NCI-H82 treated with DMSO at 0.1 percent for 48 hours (cell line): ENCODE measurements at regions not wholly inside any gene's neighbourhood (a gene's known extent, or its start where the extent isn't known, plus 50 kb on each side); places are given as distances from the start of the nearest gene placed in this dataset.
"Not testable (repeated sequence)": the region's sequence is repeated elsewhere in the genome, so short reads cannot be mapped to it uniquely, and the experiment has no call there.

Source experiments
- DNase-seq: peaks from one replicate; lab custom pipeline; 2025; ENCODE audit not compliant: unreplicated experiment; lab: John Stamatoyannopoulos, UW

- DNase-seq: no peak
Measured at GRCh38 chr3:90180543-90180942, 1073.1 kb downstream of the EPHA3 start.

- DNase-seq: peak; percentile 12
Measured at GRCh38 chr3:90182291-90182976, 1075.0 kb downstream of the EPHA3 start.

DNA sequence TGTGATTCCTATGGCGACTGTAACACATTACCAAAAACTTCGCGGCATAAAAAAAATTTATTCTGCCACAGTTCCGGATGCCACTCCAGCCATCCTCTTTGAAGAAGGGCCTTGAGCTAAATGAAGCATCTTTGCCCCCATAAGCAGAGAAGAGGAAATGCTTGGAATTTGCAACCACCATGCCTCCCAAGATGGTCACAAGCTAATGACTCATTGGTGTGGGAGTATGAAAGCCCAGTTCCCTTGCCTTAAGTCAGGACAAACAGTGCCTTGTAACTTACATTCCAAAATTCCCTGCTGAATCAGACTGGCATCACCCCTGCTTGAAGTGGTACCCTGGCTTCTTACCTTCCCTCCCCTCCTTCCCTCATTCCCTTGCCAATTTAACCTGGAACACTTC lies 1077.4 kb downstream of the EPHA3 start:
- DNase-seq: no peak

GRCh38 chr3:90197383-90197782 lies 1090.0 kb downstream of the EPHA3 start:
- DNase-seq: not testable (repeated sequence)

DNA sequence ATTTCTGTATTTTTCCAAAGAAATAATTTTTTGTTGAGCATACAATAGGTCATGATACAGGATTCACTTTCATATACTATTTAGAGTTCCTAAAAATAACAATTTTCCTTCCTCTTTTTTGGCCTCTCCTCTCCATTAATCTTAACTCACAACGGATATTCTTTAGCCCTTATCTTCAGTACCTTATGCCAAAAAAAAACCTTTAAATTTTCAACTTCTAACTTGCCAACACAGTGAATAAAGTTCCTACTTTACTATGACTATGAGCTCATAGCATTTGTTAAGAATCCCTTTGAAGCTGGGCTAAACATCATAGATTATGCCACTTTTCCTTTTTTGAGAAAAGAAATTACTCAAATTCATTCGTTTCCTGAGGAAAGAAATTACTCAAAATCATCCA lies 1095.5 kb downstream of the EPHA3 start:
- DNase-seq: not testable (repeated sequence)

- not testable (repeated sequence) for DNase-seq
Measured at GRCh38 chr3:90206482-90206881, 1099.1 kb downstream of the EPHA3 start.

- not testable (repeated sequence) for DNase-seq
Measured at GRCh38 chr3:90207353-90208097, 1100.1 kb downstream of the EPHA3 start.

DNA sequence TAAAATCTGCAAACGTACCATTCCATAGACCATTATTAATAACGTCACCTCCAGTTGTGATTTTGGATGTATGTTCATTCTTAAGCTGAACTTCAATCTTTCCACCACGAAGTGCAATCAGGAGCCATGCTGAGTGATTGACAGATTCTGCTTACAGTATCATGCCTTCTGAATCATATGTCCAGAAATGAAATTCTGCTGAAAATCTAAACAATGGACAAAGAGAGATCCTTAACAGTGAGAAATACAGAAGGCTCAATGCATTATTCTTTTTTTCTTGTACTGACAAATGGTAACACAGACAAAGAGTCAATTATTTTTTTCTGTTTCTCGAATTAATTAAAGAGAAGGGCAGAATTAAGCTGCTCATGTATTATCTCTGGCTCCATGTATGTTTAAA lies 1114.5 kb downstream of the EPHA3 start:
- DNase-seq: no peak

DNA sequence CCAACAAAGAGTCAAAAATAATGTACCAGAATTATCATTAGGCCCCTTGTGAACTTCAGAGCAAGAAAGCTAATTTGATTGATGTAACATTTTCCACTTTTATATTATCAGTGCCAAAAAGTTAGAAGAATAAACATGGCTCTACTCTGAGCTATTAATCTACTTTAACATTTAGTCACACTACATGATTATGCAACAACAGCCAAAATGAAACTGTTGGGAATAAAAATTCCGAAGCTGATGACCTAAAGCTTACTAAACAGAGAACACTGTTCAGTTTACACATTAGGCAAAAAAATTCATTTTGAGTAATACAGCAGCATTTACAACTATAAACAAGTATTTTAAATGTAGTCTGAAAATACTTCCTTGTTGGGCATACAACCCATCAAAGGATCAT lies 1134.1 kb downstream of the EPHA3 start:
- DNase-seq: no peak

DNA sequence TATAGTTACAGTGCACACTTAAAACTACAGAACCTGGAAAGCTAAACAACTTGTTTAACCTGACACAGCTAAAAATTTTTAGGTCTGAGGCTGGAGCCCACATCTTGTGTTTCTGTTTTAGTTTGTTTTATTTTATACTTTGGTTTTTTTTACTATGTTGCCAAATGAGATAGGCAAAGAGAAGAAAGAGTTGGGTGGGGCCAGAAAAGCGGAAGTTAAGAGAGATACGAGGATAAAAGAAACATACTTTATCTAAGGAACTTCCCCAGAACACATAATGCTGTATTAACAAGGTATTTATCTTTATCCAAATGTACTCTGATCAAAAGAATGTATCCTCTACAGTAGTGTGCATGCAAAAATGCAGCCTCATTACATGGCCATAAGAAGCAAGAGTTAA lies 1145.7 kb downstream of the EPHA3 start:
- no peak for DNase-seq

- DNase-seq: no peak
Measured at GRCh38 chr3:90261481-90262433, 1154.3 kb downstream of the EPHA3 start.
